GM12873 (cell line): ENCODE measurements at regions not wholly inside any gene's neighbourhood (a gene's known extent, or its start where the extent isn't known, plus 50 kb on each side); places are given as distances from the start of the nearest gene placed in this dataset.

ENCODE experiments used
- TF ChIP-seq, protein P1 (sequence below): IDR thresholded peaks from 2 replicates; pipeline ENCODE4 v1.5.1; 2012; ENCODE audit warnings: low read depth, mild to moderate bottlenecking, moderate library complexity, low read length, control low read depth; ENCODE audit not compliant: insufficient read depth; ENCODE audit errors: missing control alignments

DNA sequence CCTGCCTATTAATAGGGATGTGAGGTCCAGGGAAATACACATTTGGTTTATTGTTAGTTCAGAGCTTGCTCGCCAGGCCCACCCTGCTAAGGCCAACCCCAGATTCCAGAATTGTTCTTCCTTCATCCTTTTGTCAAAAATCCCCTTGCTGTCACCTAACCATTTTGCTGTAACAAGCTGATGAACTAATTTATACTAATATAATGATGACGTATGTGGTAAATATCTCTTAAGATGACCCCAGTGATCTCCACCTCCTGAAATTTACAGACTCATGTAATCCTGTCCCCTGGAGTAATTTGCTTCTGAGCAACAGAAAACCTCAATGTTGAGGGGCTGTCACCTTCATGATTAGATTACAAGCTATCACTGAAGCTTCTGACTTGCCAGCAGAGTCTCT is 236.3 kb upstream of the N4BP1 start:
- TF ChIP-seq, protein P1, sequence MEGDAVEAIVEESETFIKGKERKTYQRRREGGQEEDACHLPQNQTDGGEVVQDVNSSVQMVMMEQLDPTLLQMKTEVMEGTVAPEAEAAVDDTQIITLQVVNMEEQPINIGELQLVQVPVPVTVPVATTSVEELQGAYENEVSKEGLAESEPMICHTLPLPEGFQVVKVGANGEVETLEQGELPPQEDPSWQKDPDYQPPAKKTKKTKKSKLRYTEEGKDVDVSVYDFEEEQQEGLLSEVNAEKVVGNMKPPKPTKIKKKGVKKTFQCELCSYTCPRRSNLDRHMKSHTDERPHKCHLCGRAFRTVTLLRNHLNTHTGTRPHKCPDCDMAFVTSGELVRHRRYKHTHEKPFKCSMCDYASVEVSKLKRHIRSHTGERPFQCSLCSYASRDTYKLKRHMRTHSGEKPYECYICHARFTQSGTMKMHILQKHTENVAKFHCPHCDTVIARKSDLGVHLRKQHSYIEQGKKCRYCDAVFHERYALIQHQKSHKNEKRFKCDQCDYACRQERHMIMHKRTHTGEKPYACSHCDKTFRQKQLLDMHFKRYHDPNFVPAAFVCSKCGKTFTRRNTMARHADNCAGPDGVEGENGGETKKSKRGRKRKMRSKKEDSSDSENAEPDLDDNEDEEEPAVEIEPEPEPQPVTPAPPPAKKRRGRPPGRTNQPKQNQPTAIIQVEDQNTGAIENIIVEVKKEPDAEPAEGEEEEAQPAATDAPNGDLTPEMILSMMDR, result no peak

DNA sequence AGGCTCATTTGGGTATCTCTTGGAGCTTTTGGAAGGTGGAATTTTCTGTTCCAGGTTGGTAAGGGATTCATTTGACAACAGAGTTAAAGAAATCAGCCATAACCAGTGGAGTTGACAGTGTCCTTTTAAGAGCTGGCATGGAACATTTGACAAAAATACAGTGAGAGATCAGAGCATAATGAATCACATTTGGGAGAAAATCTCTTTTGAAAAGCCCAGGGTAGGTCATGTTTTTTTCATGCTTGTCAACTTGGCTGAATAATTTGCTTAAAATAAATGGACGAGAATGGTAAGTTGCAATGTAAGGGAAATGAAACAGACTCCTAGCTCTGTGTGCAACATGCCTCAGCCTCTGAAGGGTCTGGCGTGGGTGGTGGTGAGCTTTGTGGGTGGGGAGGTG is 235.3 kb upstream of the N4BP1 start:
- TF ChIP-seq, protein P1, result no peak

DNA sequence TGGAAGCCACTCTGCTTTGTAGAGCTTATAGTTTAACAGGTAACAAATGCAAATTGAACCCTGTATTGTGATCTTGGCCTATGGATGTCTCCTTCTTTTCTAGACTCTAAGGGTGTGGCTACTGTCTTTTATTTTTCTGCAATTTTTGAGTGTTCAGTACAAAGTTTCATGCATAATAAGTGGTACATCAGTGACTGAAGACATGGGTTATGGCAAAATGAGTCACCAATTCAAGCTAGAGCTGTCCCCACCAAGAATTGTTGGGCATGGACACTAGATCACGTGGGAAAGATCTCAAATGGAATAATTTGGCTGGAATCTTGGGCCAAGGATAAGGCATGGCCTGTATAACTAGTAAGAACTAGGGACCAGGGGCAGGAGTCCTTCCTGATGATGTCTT is 228.4 kb upstream of the N4BP1 start:
- TF ChIP-seq, protein P1, result no peak

DNA sequence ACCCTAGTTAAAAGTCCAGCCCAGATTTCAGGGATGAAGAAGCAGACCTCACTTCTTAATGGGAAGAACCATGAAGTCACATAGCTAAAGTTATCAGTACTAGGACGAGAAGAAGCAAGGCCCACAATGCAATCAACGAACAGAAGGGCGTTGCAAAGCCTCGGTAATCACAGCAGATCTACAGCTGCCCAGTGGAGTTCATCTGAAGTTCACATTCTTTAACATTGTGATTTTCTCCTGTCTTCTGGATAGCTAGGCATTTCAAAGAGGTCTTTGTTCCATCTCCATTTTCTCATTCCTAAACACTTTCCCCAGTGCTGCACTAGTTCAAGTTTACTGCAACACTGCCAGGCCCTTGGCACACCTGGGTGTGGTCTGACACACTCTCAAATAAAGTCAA is 226.7 kb upstream of the N4BP1 start:
- TF ChIP-seq, protein P1, result no peak

DNA sequence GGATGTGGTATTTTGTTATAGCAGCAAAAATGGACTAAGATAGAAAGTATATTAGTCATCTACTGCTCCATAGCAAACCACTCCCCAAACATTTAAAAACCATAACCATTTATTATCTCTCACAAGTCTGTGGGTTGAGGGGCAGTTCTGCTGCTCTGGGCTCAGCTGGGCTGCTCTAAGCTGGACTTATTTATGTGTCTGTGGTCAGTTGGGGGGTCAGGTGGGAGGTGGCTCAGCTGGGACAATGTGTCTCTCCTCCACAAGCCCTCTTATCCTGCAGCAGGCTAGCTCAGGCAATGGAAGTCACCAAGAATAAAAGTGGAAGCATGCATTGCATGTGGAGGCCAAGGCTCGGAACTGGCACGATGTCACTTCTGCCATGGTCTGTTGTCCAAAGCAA is 226.1 kb upstream of the N4BP1 start:
- TF ChIP-seq, protein P1, result no peak

DNA sequence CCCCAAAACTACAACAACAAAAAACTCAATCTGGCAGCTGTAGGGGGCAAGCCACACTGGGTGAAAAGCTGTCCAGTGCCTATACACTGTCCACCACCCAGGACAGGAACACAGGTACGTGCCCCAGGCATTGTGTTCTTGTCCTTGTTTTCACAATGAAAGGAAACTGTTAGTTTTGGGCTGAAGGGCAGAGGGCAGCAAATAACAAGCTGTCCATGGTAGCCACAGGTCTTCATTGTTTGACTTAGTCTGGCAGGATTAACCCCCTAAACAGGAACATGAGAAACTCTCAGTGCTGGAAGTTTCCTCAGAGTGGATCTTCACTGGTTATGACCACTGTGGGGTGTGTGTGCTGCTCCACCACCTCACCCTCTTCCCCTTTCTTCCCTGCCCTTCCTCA is 224.6 kb upstream of the N4BP1 start:
- TF ChIP-seq, protein P1, result no peak

DNA sequence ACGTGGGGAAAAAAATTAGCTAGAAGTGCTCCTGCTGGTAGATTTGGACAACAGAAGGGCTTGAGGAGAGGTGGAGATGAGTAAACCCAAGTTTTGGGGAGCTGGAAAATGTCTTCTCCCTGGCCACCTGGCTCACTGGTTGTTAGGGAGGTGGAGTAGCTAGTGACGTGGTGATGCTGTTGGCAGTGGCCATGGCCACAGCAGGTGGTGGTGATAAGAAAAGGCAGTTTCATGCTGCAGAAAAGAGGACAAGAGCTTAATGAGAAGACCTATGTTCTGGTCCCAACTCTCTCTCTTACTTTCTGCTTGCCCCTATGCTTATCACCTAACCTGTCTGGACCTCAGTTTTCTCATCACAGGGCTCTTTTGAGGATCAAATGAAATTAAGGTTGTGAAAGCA is 223.5 kb upstream of the N4BP1 start:
- TF ChIP-seq, protein P1, result no peak
